ENCODE measurements at regions not wholly inside any gene's neighbourhood (a gene's known extent, or its start where the extent isn't known, plus 50 kb on each side); places are given as distances from the start of the nearest gene placed in this dataset.
A peak's percentile ranks its signal among the peaks of the same experiment; 100 is the strongest.
"Not testable (repeated sequence)": the region's sequence is repeated elsewhere in the genome, so short reads cannot be mapped to it uniquely, and the experiment has no call there.

DNA sequence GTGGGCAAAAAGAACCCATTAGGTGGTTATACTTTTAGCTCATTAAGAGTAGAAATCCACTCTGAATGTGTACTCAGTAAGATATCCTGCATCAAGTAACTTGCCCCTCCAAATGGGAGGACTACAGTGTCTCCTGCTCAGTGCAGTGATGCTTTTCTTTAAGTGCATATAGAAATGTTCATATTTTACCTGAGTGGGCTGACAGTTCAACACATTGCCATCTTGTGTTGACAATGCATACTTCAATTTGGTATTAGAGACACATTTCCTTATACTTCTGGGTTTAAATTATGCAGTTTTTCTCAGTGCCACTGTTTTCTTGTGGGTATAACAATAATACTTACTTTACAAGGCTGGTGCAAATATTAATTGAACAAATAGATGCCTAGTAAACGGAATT, 318.6 kb upstream of the TMPRSS15 start:
- DNase-seq: no peak

DNA sequence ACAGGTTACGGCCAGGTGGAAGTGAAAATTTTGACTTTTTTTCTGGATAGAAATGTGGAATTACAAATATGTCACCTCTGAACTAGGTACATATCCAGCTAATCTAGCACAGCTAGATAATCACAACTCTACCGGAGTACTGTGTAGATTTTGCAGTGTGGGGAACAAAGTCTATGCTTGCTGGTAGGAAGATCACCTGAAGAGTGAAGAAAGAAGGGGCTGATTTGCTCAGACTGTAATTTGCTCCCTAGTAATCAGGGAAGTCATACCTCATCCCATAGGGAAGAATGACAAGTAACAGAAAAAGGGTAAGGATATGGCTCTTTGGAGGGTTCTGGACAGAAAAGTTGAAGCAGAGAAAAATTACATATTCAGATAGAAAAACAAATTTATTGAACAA, 319.6 kb upstream of the TMPRSS15 start:
- no peak for DNase-seq

DNA sequence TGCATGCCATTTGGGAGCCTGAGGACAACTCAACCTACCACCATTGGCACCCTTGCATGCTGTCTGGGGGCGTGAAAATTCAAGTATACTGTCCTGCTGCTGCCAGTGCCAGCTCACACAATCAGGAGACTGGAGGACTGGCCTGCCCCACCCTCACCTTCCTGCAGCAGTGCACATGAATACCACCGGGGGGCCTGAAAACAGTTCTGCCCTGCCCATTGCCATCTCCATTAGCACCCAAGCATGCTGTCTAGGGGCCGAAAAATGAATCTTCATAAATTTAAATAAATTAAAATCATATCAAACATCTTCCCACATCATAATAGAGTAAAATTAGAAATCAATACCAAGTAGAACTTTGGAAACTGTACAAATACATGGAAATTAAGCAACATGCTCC, 322.1 kb upstream of the TMPRSS15 start:
- DNase-seq: no peak

DNA sequence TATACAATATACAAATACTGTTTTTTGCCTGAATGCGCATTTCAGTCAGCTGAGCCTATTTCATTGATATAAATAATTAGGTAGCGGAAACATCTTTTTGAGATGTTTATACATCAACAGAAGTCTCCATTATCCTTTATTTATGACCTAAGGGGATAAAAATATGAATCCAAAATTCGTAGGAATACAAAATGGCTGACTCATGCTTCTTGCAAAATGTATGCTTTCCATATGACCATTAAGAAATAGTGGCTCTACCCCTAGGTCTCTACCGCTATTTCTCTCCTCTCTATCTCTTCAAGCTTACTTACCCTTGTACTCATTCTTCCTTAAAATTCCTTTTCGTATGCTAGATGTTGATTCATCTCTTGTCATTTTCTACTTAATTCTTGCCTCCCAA, 338.4 kb upstream of the TMPRSS15 start:
- DNase-seq: no peak

DNA sequence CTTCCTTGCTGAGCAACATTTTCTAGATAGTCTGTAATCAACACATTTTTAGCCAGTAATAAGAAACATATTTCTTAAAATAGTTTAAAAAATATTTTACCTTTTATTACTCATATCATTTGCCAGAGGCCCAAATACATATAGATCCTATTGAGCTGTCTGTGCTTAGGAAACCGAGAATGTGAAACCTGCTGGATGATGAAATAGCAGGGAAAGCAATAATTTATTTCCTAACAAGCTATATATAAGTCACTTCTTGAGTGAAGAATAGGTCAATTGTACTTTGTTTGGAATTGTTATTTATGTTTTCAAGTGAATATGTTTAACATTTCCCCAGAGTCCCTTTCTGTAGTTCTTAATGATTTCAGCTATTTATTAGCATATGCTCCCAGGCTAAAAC, 339.9 kb upstream of the TMPRSS15 start:
- no peak for DNase-seq

DNA sequence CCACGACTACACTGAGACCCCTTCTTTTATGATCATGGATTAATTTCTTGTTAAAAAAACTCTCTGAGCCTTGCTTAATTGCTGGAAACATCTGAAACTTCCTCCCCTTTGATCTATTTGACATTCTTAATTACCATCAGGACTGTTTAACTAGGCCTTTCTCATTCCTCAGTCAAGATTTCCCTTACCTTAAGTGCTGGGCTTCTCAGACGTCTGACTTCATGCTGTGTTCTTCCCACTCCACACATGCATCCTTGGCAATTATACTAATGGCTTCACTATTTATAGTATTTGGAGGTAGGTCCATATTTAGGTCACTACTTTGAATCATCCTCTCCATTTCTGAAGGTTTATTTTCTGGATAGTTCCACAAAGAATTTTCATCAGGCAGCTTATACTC, 341.3 kb upstream of the TMPRSS15 start:
- peak; percentile 55 for DNase-seq

DNA sequence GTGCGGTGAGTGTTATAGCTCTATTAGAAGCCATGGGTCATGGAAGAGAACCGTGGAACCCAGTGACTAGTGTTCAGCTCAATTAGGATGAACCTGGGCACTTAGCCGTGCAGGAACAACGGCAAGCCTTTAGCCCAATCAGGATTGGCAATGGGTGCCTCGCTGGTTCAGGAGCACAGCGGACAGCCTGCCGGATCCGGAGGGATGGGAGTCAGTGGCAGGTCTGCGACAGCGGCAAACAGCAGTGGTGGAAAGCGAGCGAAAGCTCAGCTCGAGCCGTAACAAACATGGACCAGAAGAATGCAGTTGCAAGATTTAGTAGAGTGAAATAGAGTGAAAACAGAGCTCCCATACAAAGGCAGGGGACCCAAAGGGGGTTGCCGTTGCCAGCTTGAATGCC, 349.3 kb upstream of the TMPRSS15 start:
- DNase-seq: not testable (repeated sequence)

DNA sequence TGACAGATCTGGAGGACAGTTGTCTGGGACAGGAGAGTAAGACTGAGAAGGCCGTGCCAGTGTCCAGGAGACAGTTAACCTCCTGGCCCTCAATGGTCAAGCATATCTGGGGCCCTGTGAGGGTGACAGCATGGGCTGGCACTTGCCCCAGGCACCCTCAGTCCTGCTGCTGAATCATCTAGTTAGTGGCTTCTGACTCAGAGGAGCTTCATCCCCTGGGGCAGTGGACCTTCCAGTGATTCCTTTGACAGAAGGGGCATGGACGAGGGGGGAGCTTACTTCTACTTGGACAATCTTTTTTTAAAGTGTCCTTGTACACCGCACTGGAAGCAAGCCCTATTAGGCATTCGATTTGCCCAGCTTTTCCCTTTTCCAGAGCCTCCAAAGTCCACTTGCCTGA, 352.7 kb upstream of the TMPRSS15 start:
- not testable (repeated sequence) for DNase-seq

DNA sequence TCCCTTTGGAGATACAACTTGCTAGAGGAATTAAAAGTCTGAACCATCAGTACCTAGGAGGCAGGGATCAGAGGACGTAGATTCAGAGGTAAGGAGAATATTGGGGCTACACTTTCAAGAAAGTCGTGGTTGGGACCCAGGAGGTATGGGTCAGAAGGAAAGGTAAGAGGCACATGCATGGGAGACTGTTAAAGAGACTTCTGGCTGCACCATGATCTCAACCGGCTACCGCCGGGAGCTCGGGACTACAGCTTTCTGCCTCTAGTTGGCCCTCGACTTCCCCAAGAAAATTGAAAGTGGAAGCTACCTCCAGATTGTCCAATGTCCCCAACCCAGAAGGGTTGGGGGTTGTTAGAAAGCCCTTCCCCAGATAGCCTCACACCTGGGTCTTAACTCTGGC, 355.7 kb upstream of the TMPRSS15 start:
- DNase-seq: no peak

DNA sequence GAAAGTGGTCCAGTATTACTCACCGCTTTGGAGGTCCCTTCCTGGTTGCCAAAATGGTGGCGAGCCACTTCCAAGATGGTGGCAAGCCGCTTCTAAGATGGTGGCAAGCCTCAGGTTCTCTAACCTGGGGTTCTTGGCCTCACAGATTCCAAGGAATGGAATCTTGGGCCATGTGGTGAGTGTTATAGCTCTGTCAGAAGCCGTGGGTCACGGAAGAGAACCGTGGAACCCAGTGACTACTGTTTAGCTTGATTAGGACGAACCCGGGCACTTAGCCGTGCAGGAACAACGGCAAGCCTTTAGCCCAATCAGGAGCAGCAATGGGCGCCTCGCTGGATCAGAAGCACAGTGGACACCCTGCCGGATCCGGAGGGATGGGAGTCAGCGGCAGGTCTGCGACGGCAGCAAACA, 356.2 kb upstream of the TMPRSS15 start:
- DNase-seq: no peak

DNA sequence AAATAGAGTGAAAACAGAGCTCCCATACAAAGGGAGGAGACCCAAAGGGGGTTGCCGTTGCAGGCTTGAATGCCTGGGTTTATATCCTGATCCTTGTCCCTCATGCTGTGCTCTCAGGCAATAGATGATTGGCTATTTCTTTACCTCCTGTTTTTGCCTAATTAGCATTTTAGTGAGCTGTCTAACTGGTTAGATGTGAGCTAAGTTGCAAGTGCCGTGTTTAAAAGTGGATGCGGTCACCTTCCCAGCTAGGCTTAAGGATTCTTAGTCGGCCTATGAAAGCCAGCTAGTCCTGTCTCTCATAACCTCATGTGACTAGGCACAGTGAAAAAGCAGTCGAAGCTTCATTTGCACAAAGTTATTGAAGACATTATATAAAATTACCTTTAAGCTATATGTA, 356.7 kb upstream of the TMPRSS15 start:
- no peak for DNase-seq

DNA sequence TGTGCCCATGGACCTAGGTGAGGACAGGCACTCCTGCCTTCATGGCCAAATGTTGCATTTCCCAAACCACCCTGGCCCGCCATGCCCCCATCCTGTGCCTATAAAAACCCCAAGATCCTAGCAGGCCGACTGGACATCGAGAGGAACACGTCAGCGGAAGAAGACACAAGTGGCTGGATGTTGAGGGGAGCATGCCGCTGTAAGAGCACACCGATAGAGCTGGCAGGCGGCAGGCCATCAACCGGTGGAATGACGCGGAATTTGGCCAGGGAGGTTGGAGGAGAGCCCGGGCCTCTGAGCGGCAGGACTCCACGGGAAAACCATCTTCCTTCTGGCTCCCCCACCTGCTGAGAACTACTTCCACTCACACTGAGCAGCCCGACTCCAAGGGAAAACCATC, 361.1 kb upstream of the TMPRSS15 start:
- DNase-seq: no peak

DNA sequence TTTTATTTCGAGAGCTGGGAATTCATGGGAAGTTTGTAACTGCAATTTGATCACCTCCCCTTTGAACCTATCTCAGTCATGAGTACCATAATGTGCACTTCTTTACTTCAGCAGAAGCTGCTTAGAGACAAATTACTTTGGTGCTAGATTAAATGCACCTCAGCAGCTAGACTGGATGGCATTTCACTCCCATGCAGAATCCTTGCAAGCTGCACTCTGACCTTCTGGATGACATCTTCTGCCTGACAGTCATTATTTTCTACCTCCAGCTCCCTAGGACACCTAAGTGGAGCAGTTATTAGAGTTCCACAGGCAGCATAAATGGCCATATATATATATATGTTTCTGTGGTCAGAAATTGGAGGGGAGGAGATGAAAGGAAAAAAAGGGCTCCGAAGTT, 366.0 kb upstream of the TMPRSS15 start:
- peak; percentile 94 for DNase-seq

DNA sequence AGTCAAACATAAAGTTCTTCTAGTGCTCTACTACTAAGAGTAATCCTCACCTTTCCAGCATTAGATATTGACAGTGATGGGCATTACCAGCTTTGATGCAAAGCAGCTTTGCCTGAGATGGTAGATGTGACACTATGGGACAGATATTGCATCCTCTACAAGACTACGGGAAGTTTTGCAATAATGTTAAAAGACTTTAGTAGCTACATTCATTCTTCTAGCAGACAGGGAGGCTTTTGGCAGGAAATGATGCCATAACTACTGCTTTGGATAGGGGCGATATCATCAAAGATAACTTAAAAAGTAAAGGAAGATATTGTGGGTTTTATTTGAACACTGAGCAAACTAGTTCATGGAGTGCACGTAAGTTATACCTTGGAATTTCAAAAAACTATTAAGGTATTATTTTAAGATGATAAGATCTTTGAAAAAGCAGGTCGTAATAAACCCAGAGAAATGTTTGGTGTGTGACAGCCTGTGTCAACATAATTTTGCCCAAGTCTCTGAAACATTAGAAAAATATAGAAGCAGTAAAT, 368.3 kb upstream of the TMPRSS15 start:
- DNase-seq: no peak

DNA sequence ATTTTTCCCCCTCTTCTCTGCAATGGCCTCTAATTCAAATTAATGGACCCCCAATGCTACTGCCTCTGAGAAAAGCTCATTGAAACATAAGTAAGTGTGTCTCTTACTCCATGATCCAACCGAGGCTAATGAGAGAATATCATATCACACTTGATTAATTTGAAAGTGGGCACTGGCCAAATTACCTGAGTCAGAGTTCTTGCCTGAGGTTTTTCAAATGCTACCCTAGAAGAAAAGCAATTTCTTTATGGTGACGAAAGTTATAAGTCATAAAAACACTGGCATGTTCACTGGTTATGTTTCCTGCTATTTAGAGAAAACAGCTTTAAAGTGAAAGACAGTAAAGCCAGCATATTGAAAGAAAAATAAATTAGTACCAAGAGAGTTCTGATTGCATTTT, 368.8 kb upstream of the TMPRSS15 start:
- DNase-seq: no peak

DNA sequence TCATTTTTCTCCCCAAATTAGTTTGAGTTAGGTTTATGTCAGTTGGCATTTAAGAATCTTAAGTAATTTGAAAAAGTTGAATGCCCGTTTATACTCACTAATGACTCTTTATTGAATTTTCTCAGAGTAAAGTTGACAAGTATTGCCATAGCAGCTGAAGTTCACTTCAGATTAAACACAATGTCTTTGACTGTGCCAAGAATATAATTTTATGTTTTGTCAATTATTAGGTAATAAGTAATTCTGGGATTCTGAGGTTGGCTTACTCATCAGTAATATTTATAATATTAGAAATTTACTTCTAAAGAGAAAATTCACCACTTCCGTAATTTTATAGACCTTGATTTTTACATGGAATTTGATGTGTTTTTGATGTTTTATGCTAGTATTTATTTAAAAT, 369.3 kb upstream of the TMPRSS15 start:
- no peak for DNase-seq

DNA sequence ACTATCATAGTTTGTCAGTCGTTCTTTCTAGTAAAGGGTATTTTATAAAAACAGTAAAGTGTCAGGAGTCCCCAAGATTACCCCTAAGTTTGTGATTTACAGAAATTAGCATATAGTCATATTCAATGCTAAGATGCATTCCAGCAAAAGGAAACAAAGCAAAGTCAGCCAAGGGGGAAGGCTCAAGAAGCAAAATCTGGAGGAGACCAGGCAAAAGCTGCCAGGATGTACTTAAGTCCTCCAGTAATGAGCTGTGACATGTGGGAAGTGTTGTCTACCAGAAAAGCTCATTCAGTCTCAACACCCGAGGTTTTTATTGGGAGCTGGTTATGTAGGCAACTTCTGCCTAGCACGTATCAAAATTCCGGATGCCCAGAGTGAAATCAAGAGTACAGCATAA, 373.4 kb upstream of the TMPRSS15 start:
- DNase-seq: no peak

DNA sequence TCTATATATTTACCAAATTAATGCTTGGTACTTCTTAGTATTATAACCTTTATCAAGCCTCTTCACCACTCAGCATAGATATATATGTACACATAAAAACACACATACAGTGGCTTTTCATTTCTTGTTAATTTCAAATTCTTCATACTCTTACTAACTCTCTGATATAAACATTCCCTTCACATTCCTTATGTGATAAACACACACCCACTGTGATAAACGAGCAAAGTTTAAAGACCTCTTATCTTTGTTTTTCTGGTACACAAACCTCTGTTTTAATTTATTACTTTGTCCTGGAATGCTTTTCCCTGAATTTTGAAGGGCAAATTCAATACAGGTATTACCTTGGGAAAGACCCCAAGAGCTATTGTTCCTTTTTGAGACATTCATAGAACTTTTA, 379.1 kb upstream of the TMPRSS15 start:
- no peak for DNase-seq

DNA sequence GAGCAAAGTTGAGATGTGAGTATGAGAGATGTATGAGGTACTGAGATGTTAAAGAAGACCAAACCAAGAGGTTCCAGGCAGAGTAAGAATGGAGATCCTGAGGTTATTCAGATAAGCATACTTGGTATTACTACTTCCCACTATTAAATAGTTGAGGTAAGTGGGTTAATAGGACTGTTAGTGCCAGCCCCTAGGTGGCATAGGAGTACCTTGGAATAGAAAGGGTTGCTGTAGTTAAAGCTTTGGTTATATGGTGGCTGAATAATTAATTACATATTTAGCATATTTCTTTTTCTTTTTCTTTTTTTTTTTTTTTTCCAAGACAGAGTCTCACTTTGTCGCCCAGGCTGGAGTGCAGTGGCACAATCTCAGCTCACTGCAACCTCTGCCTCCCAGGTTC, 397.9 kb upstream of the TMPRSS15 start:
- no peak for DNase-seq

DNA sequence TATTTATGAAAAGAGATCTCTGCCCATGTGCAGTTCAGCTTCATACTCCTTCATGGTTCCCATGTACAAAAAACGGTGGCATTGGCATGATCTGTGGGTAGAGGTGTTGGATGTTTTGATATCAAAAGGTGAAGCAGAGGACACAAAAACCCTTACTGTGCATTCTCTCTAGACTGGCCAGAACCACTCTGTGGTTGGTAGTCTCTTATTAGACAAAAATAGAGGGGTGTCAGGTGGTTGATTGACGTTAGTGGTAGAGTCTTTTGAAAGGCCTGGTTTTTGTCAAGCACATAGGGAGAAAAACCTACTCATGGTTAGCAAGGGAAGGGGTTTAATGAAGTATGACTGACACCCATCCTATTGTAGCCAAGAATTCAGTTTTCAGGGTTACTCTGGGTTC, 400.0 kb upstream of the TMPRSS15 start:
- DNase-seq: peak; percentile 93

DNA sequence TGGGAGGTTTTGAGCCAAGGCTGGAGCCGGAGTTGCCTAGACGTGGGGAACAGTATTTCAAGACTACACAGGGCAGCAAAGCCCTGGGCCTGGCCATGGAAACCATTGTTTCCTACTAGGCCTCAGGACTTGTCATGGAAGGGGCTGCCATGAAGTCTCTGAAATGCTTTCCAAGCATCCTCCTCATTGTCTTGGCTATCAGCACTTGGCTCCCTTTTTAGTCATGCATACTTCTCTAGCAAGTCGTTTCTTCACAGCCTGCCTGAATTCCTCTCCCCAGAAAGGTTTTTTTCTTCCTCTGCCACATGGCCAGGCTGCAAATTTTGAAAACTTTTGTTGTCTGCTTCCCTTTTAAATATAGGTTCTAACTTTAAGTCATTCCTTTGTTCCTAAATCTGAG, 406.6 kb upstream of the TMPRSS15 start:
- DNase-seq: no peak

DNA sequence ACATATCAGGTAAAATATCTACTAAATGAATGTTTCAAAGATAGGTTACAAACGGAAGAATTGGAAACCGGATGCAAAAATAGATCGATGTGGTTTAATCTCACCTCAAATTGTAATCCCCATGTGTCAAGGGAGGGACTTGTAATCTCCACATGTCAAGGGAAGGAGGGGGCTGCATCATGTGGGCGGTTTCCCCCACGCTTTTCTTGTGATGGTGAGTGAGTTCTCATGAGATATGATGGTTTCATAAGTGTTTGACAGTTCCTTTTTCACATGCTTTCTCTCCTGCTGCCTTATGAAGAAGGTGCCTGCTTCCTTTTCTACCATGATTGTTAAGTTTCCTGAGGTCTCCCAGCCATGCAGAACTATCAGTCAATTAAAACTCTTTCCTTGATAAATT, 408.7 kb upstream of the TMPRSS15 start:
- no peak for DNase-seq

DNA sequence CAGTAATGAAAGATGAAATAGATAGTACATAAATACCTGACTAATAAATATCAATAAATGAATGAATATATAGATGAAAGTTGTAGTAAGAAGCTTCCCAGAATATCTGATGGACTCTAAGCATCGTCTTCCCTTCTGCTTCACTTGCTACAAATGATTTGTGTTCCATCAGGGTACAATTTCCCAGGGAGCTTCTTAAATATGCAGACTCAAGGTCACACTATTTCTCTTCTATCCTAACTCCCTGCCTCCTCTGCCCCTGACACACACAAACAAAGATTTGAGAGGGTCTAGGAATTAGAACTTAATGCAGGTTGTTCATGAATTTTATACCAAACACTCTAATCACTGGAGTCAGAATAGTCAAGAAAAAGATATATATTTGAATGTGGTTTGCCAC, 415.9 kb upstream of the TMPRSS15 start:
- no peak for DNase-seq

DNA sequence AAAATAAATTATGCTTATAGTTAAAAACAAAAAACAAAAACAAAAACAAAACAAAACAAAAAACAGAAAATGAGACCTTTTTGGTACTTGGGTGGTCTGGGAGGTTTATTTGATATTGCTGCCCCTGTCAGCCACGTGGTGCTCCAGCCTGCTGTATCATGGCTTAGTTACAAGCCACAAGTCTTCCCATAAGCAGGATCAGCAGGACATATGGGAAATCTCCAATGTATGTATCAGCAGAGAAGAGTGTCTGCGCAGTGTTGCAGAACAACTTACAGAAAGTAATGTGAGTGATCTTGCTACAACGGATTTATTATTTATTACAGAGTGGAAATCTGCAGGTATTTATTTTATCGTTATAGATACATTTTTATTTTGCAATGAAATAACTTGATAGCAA, 423.0 kb upstream of the TMPRSS15 start:
- no peak for DNase-seq

DNA sequence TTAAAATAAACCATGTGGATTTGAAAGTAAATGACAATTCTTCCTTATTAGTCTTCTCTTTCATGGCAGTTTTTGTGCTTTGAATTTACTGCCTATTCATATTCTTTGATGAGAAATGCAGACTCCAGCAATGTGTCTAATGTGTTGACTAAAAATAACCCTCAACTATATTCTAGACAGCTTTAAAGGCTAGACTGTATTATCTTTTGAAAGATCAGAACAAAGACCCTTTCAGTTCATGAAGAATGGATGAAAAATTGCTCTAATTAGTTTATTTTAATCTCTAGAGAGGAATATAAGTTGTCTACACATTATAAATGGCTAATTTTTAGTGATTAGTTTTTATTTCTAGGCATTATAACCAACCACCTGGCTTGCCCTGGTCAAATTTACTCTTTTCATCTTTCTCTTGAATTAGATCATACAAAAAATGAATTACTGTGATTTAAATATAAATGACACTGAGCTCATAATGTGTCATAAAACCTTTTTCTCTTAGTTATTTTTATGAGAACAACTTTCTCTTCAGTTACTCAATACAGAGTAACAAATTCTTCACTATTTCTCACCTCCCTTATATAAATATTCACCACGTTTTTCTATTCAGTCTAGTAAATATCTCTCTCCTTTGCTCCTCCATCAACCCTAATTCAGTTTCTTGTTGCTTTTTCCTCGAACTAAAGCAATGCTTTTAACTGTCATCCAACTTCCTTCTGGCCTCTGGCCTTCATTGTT, 428.5 kb upstream of the TMPRSS15 start:
- DNase-seq: no peak
